ENCODE measurements at regions not wholly inside any gene's neighbourhood (a gene's known extent, or its start where the extent isn't known, plus 50 kb on each side); places are given as distances from the start of the nearest gene placed in this dataset.

GRCh38 chr9:29514336-29514735 is 1941.1 kb upstream of the C9orf72 start:
- TF ChIP-seq POLR2AphosphoS5 (IDR thresholded peaks at IDR 0.05; ENCODE audit: insufficient read depth, low read depth, low read length) (no peak), CTCF (IDR thresholded peaks at IDR 0.05; ENCODE audit: extremely low read depth in 1 of 2, insufficient read depth in 1 of 2, low read depth in 1 of 2, low read length in 2 of 2) (no peak)
